Renal cortex interstitium (tissue), 11 donors: ENCODE measurements at regions not wholly inside any gene's neighbourhood (a gene's known extent, or its start where the extent isn't known, plus 50 kb on each side); places are given as distances from the start of the nearest gene placed in this dataset.
"Not testable (repeated sequence)": the region's sequence is repeated elsewhere in the genome, so short reads cannot be mapped to it uniquely, and the experiment has no call there.

Experiments
- DNase-seq, 11 donors: peaks; one replicate each; pipeline ENCODE4 v3.0.0-alpha.2; 2013; ENCODE audit warnings: low read depth in 9 of 11, low spot score in 4 of 11; ENCODE audit errors: extremely low read depth in 1 of 11

DNA sequence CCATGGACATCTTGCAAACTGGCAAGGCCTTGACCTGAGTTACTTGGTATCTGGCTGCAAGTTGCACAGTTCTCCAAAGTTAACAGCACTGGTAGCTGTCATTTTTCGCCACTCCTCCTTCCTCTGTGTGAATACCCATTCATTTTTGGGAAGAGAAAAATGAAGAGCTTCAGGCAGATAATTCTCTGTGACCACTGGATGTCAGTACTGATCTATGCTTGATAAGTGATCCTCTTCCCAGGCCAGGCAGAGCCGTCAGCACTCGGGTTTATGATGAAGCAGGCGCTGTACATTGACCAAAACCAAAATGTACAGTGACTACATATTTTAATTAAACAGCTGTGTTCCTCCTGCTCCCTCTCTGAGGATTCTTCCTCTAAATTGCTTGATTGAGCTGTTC lies 55.9 kb upstream of the PDZD8 start:
- no peak for DNase-seq

DNA sequence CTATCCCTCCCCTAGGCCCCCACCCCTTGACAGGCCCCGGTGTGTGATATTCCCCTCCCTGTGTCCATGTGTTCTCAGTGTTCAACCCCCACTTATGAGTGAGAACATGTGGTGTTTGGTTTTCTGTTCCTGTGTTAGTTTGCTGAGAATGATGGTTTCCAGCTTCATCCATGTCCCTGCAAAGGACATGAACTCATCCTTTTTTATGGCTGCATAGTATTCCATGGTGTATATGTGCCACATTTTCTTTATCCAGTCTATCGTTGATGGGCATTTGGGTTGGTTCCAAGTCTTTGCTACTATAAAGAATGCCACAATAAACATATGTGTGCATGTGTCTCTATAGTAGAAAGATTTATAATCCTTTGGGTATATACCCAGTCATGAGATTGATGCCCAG lies 55.3 kb upstream of the PDZD8 start:
- not testable (repeated sequence) for DNase-seq

- no peak for DNase-seq
Observed at GRCh38 chr10:117429643-117430265, 54.5 kb upstream of the PDZD8 start.

DNA sequence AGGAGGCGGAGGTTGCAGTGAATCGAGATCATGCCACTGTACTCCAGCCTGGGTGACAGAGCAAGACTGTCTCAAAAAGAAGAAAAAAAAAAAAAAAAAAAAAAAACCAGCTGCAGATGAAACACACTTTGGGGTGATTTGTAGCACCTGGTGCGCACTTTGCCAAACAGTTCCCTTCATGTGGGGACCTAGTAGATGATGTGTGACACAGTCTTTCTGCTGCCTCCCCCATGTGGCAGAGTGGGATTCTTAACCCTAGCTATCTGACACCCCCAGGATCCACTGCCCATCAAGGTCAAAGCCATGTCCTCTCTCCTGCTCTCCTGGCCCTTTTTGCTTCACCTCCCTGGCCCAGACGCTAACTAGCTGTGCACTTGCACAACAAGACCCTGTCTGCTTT lies 52.1 kb upstream of the PDZD8 start:
- DNase-seq, result no peak

GRCh38 chr10:117425974-117426566 lies 50.8 kb upstream of the PDZD8 start:
- DNase-seq, result no peak

- DNase-seq, result no peak
Observed at GRCh38 chr10:117424883-117425649, 49.8 kb upstream of the PDZD8 start.
